Epithelial cell of proximal tubule (primary cell): ENCODE measurements at regions not wholly inside any gene's neighbourhood (a gene's known extent, or its start where the extent isn't known, plus 50 kb on each side); places are given as distances from the start of the nearest gene placed in this dataset.

ENCODE experiments used
- DNase-seq: peaks from one replicate; pipeline ENCODE4 v3.0.0-alpha.2; 2011; ENCODE audit warnings: low read depth
- H3K4me3 ChIP-seq: 2 replicates; pipeline ENCODE4 v1.5.1; 2011; ENCODE audit warnings: low read depth, mild to moderate bottlenecking, low read length
- CTCF ChIP-seq: conservative IDR thresholded peaks from 2 replicates; pipeline ENCODE4 v1.5.1; 2012; ENCODE audit warnings: low read depth, mild to moderate bottlenecking, low read length

DNA sequence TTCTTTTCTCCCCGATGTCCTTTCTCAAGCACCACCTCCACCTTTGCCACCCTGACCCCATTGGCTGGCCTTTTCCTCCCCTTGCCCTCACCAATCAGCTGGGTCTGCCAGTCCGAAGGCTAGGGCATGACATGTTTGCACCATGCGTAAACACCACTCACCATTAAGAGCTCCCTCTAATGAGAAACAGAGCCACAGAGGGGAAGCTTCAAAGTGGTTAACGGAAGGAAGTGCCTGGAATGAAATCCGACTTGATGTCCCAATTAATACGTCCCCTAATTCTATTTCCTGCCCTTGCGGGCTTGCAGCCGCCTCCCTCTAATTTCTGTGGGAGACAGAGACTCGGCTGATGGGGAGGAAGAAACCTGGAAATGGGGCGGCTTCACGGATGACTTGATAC, 318.5 kb upstream of the TBX3 start:
- H3K4me3 ChIP-seq = no peak overlapping the region
- no peak for DNase-seq
- no peak for TF ChIP-seq CTCF

DNA sequence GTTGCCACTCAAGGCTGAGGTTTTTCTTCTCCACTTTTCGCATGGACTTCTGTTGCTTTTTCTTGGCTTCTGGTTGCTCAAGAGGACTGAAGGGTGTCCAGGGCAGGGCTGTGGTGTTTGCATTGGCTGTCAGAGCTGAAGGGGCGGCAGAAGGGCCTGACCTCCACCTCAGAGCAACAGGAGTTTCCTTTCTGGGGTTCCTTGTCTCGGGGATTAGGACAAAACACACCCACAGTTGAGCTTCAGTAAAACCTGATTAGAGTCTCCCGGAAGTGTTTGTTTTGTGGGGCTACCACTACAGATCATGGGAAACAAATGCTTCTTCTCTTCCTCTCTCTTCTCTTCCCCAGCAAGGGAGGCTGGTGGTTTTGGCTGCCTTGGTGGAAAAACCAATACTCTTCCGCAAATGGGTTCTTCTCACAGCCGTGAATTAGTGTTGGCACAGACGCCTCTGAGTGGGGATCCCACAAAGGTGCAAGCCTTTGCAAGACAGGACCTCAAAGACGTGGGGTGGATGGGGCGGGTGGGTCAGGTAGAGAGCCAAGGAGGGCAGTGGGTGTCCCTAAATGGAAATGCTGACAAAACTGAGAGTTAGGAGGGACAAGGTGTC, 317.7 kb upstream of the TBX3 start:
- no peak for TF ChIP-seq CTCF
- no peak overlapping the region for H3K4me3 ChIP-seq
- no peak for DNase-seq

DNA sequence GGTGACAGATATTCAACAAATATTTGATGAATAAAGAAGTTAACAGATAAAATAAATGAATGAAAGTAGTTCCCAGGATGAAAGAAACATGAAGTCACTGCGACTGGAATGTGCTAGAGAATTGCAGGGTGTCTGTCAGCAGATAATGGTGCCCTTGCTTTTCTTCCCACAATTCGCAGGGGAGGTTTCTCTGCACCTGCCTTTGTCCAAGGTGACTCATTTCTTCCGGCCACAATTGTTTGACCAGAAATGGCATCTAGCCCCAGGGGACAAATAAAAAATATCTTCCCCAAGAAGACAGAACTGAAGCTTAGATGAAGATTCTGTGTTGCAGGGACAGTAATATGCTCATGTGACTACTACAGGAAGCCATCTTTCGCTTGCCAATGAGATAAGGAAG, 316.1 kb upstream of the TBX3 start:
- no peak overlapping the region for H3K4me3 ChIP-seq
- TF ChIP-seq CTCF = no peak
- DNase-seq = no peak

DNA sequence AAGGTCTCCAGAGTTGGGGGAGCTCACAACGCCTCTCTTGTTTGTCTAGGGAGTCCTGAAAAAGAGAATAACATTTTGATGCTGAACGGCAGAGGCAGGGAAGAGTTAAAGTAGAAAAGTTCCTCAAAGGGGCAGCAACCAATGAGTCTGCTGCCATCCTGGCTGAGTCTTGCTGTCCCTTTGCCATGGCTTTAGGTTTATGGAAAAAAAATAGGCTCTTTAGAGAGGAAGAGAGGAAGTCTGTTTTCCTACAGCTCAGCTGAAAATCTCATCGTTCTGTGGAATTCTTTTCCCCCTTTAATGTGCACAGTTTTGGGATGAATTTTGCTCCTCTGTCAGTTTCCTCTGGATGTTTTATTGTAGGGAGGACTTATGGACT, 314.8 kb upstream of the TBX3 start:
- DNase-seq = no peak
- no peak for TF ChIP-seq CTCF
- H3K4me3 ChIP-seq = no peak overlapping the region

- DNase-seq = no peak
- TF ChIP-seq CTCF = no peak
- H3K4me3 ChIP-seq = no peak overlapping the region
Observed at GRCh38 chr12:114998118-114998749, 314.3 kb upstream of the TBX3 start.

DNA sequence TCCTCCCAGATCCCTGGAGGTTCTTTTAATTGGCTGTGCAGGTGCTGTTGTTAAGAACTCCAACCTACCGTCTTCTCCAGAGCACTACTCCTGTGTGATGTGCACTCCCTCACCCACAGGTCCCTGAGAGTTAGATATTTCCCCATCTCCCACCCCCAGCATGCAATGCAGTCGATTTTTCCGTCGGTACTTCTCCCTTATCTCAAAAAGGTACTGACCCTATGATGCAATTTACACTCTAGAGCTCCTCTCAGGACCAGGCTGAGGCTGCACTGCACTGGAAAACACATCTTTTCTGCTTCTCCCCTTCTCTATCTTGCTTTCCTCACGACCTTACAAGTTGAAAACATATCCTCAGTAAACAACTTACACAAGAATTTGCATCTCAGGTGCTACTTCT, 312.4 kb upstream of the TBX3 start:
- DNase-seq = no peak
- no peak overlapping the region for H3K4me3 ChIP-seq
- no peak for TF ChIP-seq CTCF

DNA sequence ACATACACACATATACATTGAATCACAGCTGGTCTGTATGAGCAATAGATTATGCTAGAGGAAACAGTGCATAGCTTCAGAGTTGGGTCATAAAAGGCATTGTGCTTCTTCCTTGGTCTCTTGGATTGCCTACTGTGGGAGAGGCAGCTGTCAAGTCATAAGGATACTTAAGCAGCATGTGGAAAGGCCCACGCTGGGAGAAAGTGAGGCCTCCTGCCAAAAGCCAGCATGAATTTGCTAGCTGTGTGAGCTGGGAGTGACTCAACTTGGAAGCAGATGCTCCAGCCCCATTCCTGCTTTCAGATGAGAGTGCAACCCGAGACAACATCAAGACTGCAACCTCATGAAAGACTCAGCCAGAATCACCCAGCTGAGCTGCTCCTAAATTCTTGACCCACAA, 311.9 kb upstream of the TBX3 start:
- no peak overlapping the region for H3K4me3 ChIP-seq
- no peak for DNase-seq
- no peak for TF ChIP-seq CTCF
